Stomach smooth muscle (tissue), 2 donors: ENCODE measurements at regions not wholly inside any gene's neighbourhood (a gene's known extent, or its start where the extent isn't known, plus 50 kb on each side); places are given as distances from the start of the nearest gene placed in this dataset.

Source experiments
- H3K27ac ChIP-seq: one replicate; pipeline ENCODE4 v1.7.0; 2013; ENCODE audit warnings: mild to moderate bottlenecking, low read length, inconsistent platforms
- H3K27me3 ChIP-seq, 2 donors: one replicate each; pipeline ENCODE4 v1.7.0; 2013; ENCODE audit warnings: low read length in 2 of 2; ENCODE audit not compliant: insufficient read depth in 2 of 2, control insufficient read depth in 1 of 2
- H3K36me3 ChIP-seq, 2 donors: one replicate each; pipeline ENCODE4 v1.7.0; 2013; ENCODE audit warnings: low read length in 2 of 2; ENCODE audit not compliant: control insufficient read depth in 2 of 2, insufficient read depth in 2 of 2
- H3K4me1 ChIP-seq: one replicate; pipeline ENCODE4 v1.7.0; 2013; ENCODE audit warnings: low read length; ENCODE audit not compliant: control insufficient read depth, insufficient read depth
- H3K4me3 ChIP-seq, 2 donors: one replicate each; pipeline ENCODE4 v1.7.0; 2013; ENCODE audit warnings: low read length in 2 of 2
- H3K9ac ChIP-seq, 2 donors: one replicate each; pipeline ENCODE4 v1.7.0; 2013; ENCODE audit warnings: low read length in 2 of 2, mild to moderate bottlenecking in 1 of 2
- H3K9me3 ChIP-seq, 2 donors: one replicate each; pipeline ENCODE4 v1.7.0; 2013; ENCODE audit warnings: low read length in 2 of 2; ENCODE audit not compliant: control insufficient read depth in 2 of 2
- donor health status: healthy.
- donor health status: Pancreatic carcinoma.

GRCh38 chr5:4363045-4363444 lies 767.4 kb downstream of the IRX1 start:
- H3K27me3 ChIP-seq, result no peaks in the 10 kb centered on the region
- H3K27ac ChIP-seq, result no peak overlapping the region
- no peak overlapping the region for H3K4me3 ChIP-seq
- no peaks in the 10 kb centered on the region for H3K36me3 ChIP-seq
- no peak overlapping the region for H3K9ac ChIP-seq
- H3K4me1 ChIP-seq, result no peaks in the 10 kb centered on the region
- H3K9me3 ChIP-seq, result no peaks in the 10 kb centered on the region

- H3K36me3 ChIP-seq, result no peaks in the 10 kb centered on the region
- no peaks in the 10 kb centered on the region for H3K9me3 ChIP-seq
- H3K4me3 ChIP-seq, result no peak overlapping the region
- no peak overlapping the region for H3K9ac ChIP-seq
- H3K4me1 ChIP-seq, result no peaks in the 10 kb centered on the region
- no peak overlapping the region for H3K27ac ChIP-seq
- no peaks in the 10 kb centered on the region for H3K27me3 ChIP-seq
Measured at GRCh38 chr5:4366628-4367027, 771.0 kb downstream of the IRX1 start.

- Histone ChIP-seq H3K27me3 (no peaks in the 10 kb centered on the region), H3K9ac (no peak overlapping the region), H3K27ac (no peak overlapping the region), H3K4me1 (no peaks in the 10 kb centered on the region), H3K36me3 (no peaks in the 10 kb centered on the region), H3K9me3 (no peaks in the 10 kb centered on the region), H3K4me3 (no peak overlapping the region)
Measured at GRCh38 chr5:4370218-4370617, 769.9 kb upstream of the ADAMTS16 start.

- Histone ChIP-seq H3K27ac (no peak overlapping the region), H3K27me3 (no peaks in the 10 kb centered on the region), H3K4me1 (no peaks in the 10 kb centered on the region), H3K4me3 (no peak overlapping the region), H3K9me3 (no peaks in the 10 kb centered on the region), H3K36me3 (no peaks in the 10 kb centered on the region), H3K9ac (no peak overlapping the region)
Measured at GRCh38 chr5:4372481-4372880, 767.6 kb upstream of the ADAMTS16 start.

- H3K9ac ChIP-seq, result no peak overlapping the region
- no peak overlapping the region for H3K4me3 ChIP-seq
- no peaks in the 10 kb centered on the region for H3K4me1 ChIP-seq
- no peaks in the 10 kb centered on the region for H3K36me3 ChIP-seq
- H3K9me3 ChIP-seq, result no peaks in the 10 kb centered on the region
- no peaks in the 10 kb centered on the region for H3K27me3 ChIP-seq
- H3K27ac ChIP-seq, result no peak overlapping the region
Measured at GRCh38 chr5:4373051-4373820, 766.9 kb upstream of the ADAMTS16 start.

- no peaks in the 10 kb centered on the region for H3K4me1 ChIP-seq
Measured at GRCh38 chr5:4374866-4375265, 765.3 kb upstream of the ADAMTS16 start.

GRCh38 chr5:4375640-4376039 lies 764.5 kb upstream of the ADAMTS16 start:
- Histone ChIP-seq H3K4me3 (no peak overlapping the region), H3K9me3 (peaks cover 0 to 1% of the 10 kb centered on the region in 2 donors), H3K9ac (no peak overlapping the region), H3K27ac (no peak overlapping the region), H3K4me1 (no peaks in the 10 kb centered on the region), H3K27me3 (no peaks in the 10 kb centered on the region), H3K36me3 (no peaks in the 10 kb centered on the region)

More at GRCh38 chr5:4374866-4375265, 765.3 kb upstream of the ADAMTS16 start:
- Histone ChIP-seq H3K36me3 (no peaks in the 10 kb centered on the region), H3K4me3 (no peak overlapping the region), H3K9me3 (peaks cover 0 to 1% of the 10 kb centered on the region in 2 donors), H3K27me3 (no peaks in the 10 kb centered on the region), H3K27ac (no peak overlapping the region), H3K9ac (no peak overlapping the region)

- H3K27me3 ChIP-seq, result no peaks in the 10 kb centered on the region
- H3K4me1 ChIP-seq, result no peaks in the 10 kb centered on the region
- no peak overlapping the region for H3K4me3 ChIP-seq
- H3K36me3 ChIP-seq, result no peaks in the 10 kb centered on the region
- no peak overlapping the region for H3K27ac ChIP-seq
- H3K9me3 ChIP-seq, result peaks cover 0 to 1% of the 10 kb centered on the region in 2 donors
- H3K9ac ChIP-seq, result no peak overlapping the region
Measured at GRCh38 chr5:4383102-4383501, 757.0 kb upstream of the ADAMTS16 start.

GRCh38 chr5:4383518-4384198 lies 756.5 kb upstream of the ADAMTS16 start:
- H3K27ac ChIP-seq, result no peak overlapping the region
- H3K36me3 ChIP-seq, result no peaks in the 10 kb centered on the region
- no peak overlapping the region for H3K9ac ChIP-seq

GRCh38 chr5:4384649-4385048 lies 755.5 kb upstream of the ADAMTS16 start:
- Histone ChIP-seq H3K27me3 (no peaks in the 10 kb centered on the region), H3K4me3 (no peak overlapping the region), H3K9ac (no peak overlapping the region), H3K36me3 (no peaks in the 10 kb centered on the region), H3K4me1 (no peaks in the 10 kb centered on the region), H3K9me3 (no peaks in the 10 kb centered on the region), H3K27ac (no peak overlapping the region)

More at GRCh38 chr5:4383518-4384198, 756.5 kb upstream of the ADAMTS16 start:
- Histone ChIP-seq H3K4me1 (no peaks in the 10 kb centered on the region), H3K9me3 (peaks cover 0 to 1% of the 10 kb centered on the region in 2 donors), H3K27me3 (no peaks in the 10 kb centered on the region), H3K4me3 (no peak overlapping the region)

- H3K4me1 ChIP-seq, result no peaks in the 10 kb centered on the region
- H3K9me3 ChIP-seq, result no peaks in the 10 kb centered on the region
- H3K27me3 ChIP-seq, result no peaks in the 10 kb centered on the region
- H3K4me3 ChIP-seq, result no peak overlapping the region
- no peak overlapping the region for H3K9ac ChIP-seq
- no peaks in the 10 kb centered on the region for H3K36me3 ChIP-seq
- no peak overlapping the region for H3K27ac ChIP-seq
Measured at GRCh38 chr5:4386152-4386551, 754.0 kb upstream of the ADAMTS16 start.
